ENCODE measurements at regions not wholly inside any gene's neighbourhood (a gene's known extent, or its start where the extent isn't known, plus 50 kb on each side); places are given as distances from the start of the nearest gene placed in this dataset.

GRCh38 chr22:49157529-49158339 lies 669.9 kb downstream of the BRD1 start:
- no peaks in the 10 kb centered on the region for H3K27me3 ChIP-seq (ENCODE audit: insufficient read depth, low read length)

GRCh38 chr22:49156662-49157285 lies 670.9 kb downstream of the BRD1 start:
- no peaks in the 10 kb centered on the region for H3K9me3 ChIP-seq (ENCODE audit: low read depth, low read length)
- H3K27me3 ChIP-seq (ENCODE audit: insufficient read depth, low read length), result no peaks in the 10 kb centered on the region
- no peak overlapping the region for H3K4me3 ChIP-seq (ENCODE audit: low read length)
- H3K4me1 ChIP-seq (ENCODE audit: insufficient read depth, low read length), result no peaks in the 10 kb centered on the region

More at GRCh38 chr22:49157529-49158339, 669.9 kb downstream of the BRD1 start:
- H3K4me1 ChIP-seq (ENCODE audit: insufficient read depth, low read length), result no peaks in the 10 kb centered on the region
- H3K4me3 ChIP-seq (ENCODE audit: low read length), result no peak overlapping the region
- H3K9me3 ChIP-seq (ENCODE audit: low read depth, low read length), result no peaks in the 10 kb centered on the region

GRCh38 chr22:49155770-49156580 lies 671.7 kb downstream of the BRD1 start:
- H3K9me3 ChIP-seq (ENCODE audit: low read depth, low read length), result no peaks in the 10 kb centered on the region
- H3K4me1 ChIP-seq (ENCODE audit: insufficient read depth, low read length), result no peaks in the 10 kb centered on the region
- H3K4me3 ChIP-seq (ENCODE audit: low read length), result no peak overlapping the region
- no peaks in the 10 kb centered on the region for H3K27me3 ChIP-seq (ENCODE audit: insufficient read depth, low read length)

DNA sequence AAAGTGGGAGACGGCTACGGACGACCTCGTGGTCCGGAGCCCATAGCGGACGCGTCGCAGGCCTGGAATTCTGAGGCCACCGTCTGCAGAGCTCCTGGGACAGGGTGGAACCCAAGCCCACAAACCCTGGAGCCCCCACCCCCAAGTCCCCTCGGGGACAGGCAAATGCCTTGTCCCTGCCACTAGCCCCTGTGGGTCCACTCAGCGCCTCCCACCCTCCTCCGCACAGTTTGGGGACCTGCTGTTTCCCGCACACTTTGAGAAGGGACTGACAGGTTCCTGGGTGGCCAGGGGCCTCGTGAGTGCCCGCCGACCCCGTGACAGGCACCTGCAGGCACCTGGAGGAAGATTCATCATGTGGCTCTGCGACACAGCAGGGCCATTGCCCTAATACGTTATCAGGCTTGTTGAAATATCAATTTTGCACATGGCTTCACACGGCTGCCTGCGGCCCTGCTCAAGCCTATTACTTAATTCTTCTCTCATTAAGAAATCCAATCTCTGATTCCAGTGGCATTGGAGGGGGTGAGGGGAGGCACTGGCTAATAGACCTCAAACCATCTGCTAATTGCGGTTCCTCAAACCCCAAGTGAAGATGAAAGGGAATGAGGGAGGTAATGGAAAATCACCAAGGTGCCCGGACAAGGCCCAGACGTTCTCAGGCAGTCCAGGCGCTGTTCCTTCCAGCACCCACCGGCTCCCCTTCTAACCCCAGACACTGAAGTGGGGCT lies 672.5 kb downstream of the BRD1 start:
- H3K4me3 ChIP-seq (ENCODE audit: low read length), result no peak overlapping the region
- no peaks in the 10 kb centered on the region for H3K4me1 ChIP-seq (ENCODE audit: insufficient read depth, low read length)
- no peaks in the 10 kb centered on the region for H3K27me3 ChIP-seq (ENCODE audit: insufficient read depth, low read length)
- no peaks in the 10 kb centered on the region for H3K9me3 ChIP-seq (ENCODE audit: low read depth, low read length)

DNA sequence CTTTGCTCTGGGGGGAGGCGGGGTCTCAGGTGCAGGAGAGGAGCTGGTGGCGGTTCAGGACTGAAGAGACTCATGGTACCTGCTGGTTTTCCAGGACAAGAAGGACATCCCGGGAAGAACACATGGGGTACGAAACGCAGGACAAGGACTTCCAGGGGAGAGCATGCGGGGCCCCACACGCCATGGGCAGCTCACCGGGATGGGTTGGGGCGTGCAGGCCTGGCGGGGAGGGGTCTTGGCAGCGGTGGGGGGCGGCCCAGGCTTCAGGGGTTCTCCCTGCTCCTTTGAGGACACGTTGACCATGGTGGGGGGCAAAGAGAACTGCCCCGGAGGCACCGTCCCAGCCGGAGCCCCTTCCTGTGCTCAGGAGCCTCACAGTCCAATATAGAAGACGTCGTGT lies 673.2 kb downstream of the BRD1 start:
- Histone ChIP-seq H3K4me3 (ENCODE audit: low read length) (no peak overlapping the region), H3K27me3 (ENCODE audit: insufficient read depth, low read length) (no peaks in the 10 kb centered on the region), H3K9me3 (ENCODE audit: low read depth, low read length) (no peaks in the 10 kb centered on the region), H3K4me1 (ENCODE audit: insufficient read depth, low read length) (no peaks in the 10 kb centered on the region)

DNA sequence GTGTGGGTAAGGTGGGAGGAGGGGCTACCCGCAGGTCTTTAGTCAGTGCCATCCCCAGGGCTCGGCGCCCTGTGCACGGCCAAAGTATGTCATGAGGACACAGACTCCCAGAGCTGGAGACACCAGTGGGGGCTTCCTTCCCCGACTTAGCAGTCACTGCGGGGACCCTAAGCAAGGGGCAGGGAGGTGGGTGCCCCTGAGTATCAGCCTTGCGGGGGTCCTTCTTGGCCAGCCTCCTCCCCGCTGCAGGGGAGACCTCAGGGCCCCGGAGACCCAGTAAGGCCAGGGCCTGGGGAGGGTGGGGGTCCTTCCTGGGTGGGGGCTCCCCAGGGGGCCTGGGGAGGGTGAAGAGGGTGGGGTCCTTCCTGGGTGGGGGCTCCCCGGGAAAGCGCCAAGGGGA lies 673.8 kb downstream of the BRD1 start:
- Histone ChIP-seq H3K9me3 (ENCODE audit: low read depth, low read length) (no peaks in the 10 kb centered on the region), H3K4me1 (ENCODE audit: insufficient read depth, low read length) (no peaks in the 10 kb centered on the region), H3K4me3 (ENCODE audit: low read length) (no peak overlapping the region), H3K27me3 (ENCODE audit: insufficient read depth, low read length) (no peaks in the 10 kb centered on the region)

- no peaks in the 10 kb centered on the region for H3K9me3 ChIP-seq (ENCODE audit: low read depth, low read length)
- no peaks in the 10 kb centered on the region for H3K4me1 ChIP-seq (ENCODE audit: insufficient read depth, low read length)
Observed at GRCh38 chr22:49152939-49153770, 674.5 kb downstream of the BRD1 start.

GRCh38 chr22:49152127-49152938 lies 675.3 kb downstream of the BRD1 start:
- Histone ChIP-seq H3K4me1 (ENCODE audit: insufficient read depth, low read length) (no peaks in the 10 kb centered on the region), H3K9me3 (ENCODE audit: low read depth, low read length) (no peaks in the 10 kb centered on the region), H3K4me3 (ENCODE audit: low read length) (no peak overlapping the region), H3K27me3 (ENCODE audit: insufficient read depth, low read length) (no peaks in the 10 kb centered on the region)

More at GRCh38 chr22:49152939-49153770, 674.5 kb downstream of the BRD1 start:
- H3K4me3 ChIP-seq (ENCODE audit: low read length), result no peak overlapping the region
- H3K27me3 ChIP-seq (ENCODE audit: insufficient read depth, low read length), result no peaks in the 10 kb centered on the region

DNA sequence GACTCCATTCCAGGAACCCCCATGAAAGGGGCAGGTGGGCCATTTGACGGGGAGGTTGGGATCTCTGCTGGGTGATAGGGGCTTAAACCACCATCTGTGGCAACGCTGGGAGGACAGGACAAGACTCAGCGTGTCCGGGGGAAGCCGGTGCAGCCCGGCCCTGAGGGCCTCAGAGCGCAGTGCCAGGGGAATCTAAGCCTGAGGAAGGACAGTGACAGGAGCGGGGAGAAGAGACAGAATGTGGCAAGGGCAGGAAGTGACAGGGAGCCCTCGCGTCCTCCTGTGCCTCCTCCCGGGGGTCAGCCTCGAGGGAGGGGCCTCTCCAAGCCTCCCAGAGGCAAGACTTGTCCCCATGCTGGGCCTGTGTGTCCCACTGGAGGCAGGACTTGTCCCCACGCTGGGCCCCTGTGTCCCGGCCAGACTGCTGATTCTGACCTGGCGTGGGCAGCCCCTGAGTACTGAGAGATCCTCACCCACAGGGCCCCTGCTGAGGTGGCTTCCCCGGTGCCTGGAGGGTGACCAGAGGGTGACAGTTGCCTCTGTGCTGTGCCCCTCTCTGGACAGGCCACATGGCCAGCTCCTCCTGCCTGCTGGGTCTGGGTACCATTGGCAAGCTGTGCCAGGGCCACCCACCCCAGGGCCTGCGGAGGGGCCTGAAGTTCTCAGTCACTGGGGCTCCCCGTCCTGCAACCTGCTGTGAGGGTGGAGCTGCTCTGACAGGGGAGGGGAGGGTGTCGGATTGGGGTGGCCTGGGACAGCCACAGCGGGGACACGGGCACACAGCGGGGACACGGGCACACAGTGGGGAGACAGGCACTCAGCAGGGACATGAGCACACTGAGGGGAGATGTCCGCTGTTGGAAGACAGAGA lies 676.2 kb downstream of the BRD1 start:
- Histone ChIP-seq H3K27me3 (ENCODE audit: insufficient read depth, low read length) (no peaks in the 10 kb centered on the region), H3K4me3 (ENCODE audit: low read length) (no peak overlapping the region), H3K4me1 (ENCODE audit: insufficient read depth, low read length) (no peaks in the 10 kb centered on the region), H3K9me3 (ENCODE audit: low read depth, low read length) (no peaks in the 10 kb centered on the region)

DNA sequence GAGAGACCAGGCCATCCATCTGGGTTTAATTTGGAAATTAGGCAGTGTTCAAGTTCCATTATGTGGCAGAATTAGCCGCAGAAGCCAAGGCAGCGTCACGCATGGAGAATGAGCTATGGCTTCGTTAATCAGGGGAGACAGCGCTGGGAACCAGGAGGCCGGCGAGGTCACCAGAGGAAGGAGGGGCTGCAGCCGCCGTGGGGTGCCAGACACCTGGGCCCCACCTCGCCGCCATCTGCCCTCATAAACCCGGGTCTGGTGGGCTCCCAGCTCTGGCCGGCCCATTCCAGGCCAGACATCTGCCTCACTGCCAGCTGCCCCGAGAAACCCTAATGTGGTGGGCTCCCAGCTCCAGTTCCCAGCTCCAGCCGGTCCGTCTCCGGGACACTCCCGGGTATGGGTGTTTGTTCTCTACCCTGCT lies 676.9 kb downstream of the BRD1 start:
- Histone ChIP-seq H3K4me3 (ENCODE audit: low read length) (no peak overlapping the region), H3K9me3 (ENCODE audit: low read depth, low read length) (no peaks in the 10 kb centered on the region), H3K27me3 (ENCODE audit: insufficient read depth, low read length) (no peaks in the 10 kb centered on the region), H3K4me1 (ENCODE audit: insufficient read depth, low read length) (no peaks in the 10 kb centered on the region)

DNA sequence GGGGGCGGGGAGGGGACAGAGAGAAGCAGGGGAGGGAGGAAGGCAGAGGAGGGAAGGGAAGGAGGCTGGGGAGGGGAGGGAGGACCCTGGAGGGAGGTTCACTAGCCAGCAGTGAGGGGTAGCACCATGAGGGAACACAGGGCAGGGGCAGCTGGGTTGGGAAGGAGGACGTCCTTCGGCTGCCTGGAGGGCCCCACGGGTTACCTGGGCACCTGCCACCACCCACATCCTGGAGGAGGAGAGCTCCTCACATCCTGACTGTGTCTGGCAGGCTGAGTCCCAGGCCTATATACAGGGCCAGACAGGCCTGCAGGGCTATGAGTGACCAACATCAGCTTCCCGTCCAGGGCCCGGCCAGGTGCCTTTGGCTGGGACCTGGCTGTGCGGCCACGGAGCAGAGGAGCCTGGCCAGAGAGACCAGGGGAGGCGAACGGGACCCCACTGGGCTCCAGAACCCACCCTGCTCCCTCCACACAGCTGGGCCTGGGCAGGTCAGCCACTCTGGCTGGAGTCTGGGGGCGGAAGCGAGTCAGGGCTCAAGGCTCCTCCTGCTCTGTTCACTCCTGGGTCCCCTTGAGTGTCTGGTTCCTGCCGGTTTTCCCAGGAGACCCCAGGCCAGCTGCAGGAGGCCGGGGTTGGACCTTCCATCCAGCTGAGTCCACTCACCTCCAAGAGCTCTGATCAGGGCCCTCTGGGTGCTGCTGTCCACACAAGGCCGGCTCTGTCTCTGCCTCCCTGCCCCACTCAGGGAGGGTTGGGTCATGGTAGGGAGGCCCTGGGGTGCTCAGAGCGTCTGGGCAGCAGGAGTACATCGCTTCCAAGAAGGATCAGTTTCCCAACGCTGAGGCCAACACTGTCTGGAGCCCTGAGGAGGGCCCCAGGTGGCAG lies 677.7 kb downstream of the BRD1 start:
- Histone ChIP-seq H3K9me3 (ENCODE audit: low read depth, low read length) (no peaks in the 10 kb centered on the region), H3K4me1 (ENCODE audit: insufficient read depth, low read length) (no peaks in the 10 kb centered on the region), H3K4me3 (ENCODE audit: low read length) (no peak overlapping the region), H3K27me3 (ENCODE audit: insufficient read depth, low read length) (no peaks in the 10 kb centered on the region)

DNA sequence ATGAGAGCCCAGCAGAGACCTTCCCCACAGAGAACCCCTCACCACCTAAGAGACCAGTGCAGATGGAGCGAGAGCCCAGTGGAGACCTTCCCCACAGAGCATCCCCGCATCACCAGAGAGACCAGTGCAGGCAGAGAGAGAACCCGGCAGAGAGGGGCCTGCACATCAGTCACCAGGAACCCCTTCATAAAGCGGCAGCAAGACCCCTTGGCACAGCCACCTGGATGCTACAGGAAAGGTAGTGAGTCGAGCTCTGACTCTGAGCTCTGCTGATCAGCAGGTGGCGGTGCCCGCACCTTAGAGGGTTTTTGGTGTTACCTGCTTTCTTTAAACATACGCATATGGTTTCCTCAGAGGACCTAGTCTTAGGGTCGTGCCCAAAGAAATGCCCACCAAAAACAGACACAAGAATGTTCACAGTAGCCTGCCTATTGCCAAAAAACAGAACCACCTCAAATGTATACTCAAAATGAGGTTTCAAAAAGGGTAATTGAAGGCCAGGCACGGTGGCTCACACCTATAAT lies 678.7 kb downstream of the BRD1 start:
- Histone ChIP-seq H3K9me3 (ENCODE audit: low read depth, low read length) (no peaks in the 10 kb centered on the region), H3K27me3 (ENCODE audit: insufficient read depth, low read length) (no peaks in the 10 kb centered on the region), H3K4me3 (ENCODE audit: low read length) (no peak overlapping the region), H3K4me1 (ENCODE audit: insufficient read depth, low read length) (no peaks in the 10 kb centered on the region)

Data from mononuclear cell (primary cell).